Cardiac muscle cell (in vitro differentiated cells and primary cell): ENCODE measurements at regions not wholly inside any gene's neighbourhood (a gene's known extent, or its start where the extent isn't known, plus 50 kb on each side); places are given as distances from the start of the nearest gene placed in this dataset.
A peak's percentile ranks its signal among the peaks of the same experiment; 100 is the strongest.

Experiments used
- DNase-seq, 2 donors: peaks; one replicate each; pipeline versions ENCODE4 v3.0.0 to v3.0.0-alpha.2; 2010 to 2017; ENCODE audit warnings: low read depth in 1 of 2, low spot score in 1 of 2
- H3K27ac ChIP-seq: fragments of 200-600 bp; sonication (generic); 2 replicates; pipeline ENCODE4 v1.5.1; 2016
- H3K27me3 ChIP-seq: fragments of 200-600 bp; sonication (generic); 2 replicates; pipeline ENCODE4 v1.6.0; 2016; ENCODE audit warnings: control low read depth
- H3K36me3 ChIP-seq: fragments of 200-600 bp; sonication (generic); 2 replicates; pipeline ENCODE4 v1.5.1; 2016; ENCODE audit warnings: control low read depth
- H3K4me1 ChIP-seq: fragments of 200-600 bp; sonication (generic); 2 replicates; pipeline ENCODE4 v1.8.1; 2017; ENCODE audit warnings: low read depth, mild to moderate bottlenecking, mixed run types
- H3K4me3 ChIP-seq: fragments of 200-600 bp; sonication (generic); 2 replicates; pipeline ENCODE4 v1.5.1; 2016; ENCODE audit warnings: mild to moderate bottlenecking
- H3K9me3 ChIP-seq: fragments of 200-600 bp; sonication (generic); 2 replicates; pipeline ENCODE4 v1.5.1; 2017; ENCODE audit warnings: low read depth, mild to moderate bottlenecking, control low read depth
- TF ChIP-seq, protein P1 (sequence below): IDR thresholded peaks from 2 replicates; pipeline ENCODE4 v1.5.1; 2012; ENCODE audit warnings: low read depth, mild to moderate bottlenecking, low read length

DNA sequence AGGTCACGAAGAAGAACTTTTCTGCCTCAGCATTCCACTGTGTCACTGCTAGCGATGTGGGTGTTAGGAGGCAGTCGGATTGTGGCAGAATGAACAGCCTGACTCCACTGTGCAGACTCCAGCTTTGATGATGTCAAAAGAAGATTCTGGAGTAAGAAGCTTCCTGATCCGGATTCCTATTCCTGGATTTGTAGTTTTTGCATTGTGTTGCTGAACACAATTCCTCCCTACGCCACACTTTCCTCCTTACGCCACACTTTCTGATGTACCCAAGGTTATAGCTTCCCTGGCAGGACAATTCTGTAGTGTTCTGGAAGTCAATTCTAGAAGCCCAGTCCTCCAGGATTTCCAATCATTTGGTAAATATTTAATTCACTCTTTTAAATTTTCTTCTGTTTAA lies 665.2 kb upstream of the ADGRL2 start:
- no peaks in the 10 kb centered on the region for H3K4me1 ChIP-seq
- H3K4me3 ChIP-seq, result no peak overlapping the region
- H3K36me3 ChIP-seq, result no peaks in the 10 kb centered on the region
- H3K27ac ChIP-seq, result no peak overlapping the region
- H3K9me3 ChIP-seq, result no peaks in the 10 kb centered on the region
- H3K27me3 ChIP-seq, result no peaks in the 10 kb centered on the region
- DNase-seq, result no peak
- TF ChIP-seq, protein P1, sequence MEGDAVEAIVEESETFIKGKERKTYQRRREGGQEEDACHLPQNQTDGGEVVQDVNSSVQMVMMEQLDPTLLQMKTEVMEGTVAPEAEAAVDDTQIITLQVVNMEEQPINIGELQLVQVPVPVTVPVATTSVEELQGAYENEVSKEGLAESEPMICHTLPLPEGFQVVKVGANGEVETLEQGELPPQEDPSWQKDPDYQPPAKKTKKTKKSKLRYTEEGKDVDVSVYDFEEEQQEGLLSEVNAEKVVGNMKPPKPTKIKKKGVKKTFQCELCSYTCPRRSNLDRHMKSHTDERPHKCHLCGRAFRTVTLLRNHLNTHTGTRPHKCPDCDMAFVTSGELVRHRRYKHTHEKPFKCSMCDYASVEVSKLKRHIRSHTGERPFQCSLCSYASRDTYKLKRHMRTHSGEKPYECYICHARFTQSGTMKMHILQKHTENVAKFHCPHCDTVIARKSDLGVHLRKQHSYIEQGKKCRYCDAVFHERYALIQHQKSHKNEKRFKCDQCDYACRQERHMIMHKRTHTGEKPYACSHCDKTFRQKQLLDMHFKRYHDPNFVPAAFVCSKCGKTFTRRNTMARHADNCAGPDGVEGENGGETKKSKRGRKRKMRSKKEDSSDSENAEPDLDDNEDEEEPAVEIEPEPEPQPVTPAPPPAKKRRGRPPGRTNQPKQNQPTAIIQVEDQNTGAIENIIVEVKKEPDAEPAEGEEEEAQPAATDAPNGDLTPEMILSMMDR, result no peak

DNA sequence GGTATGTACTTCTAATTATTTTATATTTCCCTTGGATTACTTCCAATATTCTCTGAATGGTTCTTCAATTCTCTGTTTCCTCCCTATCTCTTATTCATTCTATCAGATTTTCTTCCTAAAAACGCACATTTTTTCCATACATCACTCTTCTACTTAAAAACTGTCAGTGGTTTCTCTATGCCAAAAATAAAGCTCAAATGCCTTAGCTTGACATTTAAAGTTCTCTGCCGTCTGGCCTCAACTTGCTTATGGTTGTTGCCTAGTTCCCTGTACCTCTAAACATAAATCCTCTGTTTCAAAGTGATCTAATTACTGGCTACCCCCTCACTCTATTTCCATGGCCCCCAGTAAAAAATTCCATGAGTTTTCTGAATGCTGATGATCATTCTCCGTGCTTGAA lies 671.0 kb upstream of the ADGRL2 start:
- Histone ChIP-seq H3K27me3 (no peaks in the 10 kb centered on the region), H3K4me3 (no peak overlapping the region), H3K36me3 (no peaks in the 10 kb centered on the region), H3K9me3 (no peaks in the 10 kb centered on the region), H3K4me1 (no peaks in the 10 kb centered on the region), H3K27ac (no peak overlapping the region)
- no peak for DNase-seq
- TF ChIP-seq, protein P1, result no peak

DNA sequence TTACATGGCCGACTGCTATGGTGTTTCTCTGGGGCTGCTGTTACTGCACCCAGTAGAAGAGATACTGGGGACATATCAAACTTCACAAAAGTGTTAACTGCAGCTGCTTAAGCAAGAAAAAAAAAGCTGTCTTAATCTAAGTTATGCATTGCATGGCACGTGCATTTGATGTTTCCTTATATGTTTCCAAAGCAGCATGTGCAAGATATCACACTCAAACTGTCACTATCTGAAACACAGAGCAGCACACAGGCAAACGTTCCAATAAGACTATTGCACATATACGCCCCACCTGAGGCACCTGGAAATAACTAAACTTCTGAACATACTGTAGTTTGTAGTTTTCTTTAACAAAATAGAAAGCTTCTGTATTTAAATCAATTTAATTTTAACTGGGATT lies 671.4 kb upstream of the ADGRL2 start:
- TF ChIP-seq, protein P1, result no peak
- DNase-seq, result peak in 1 of 2 donors; percentile 39
- no peaks in the 10 kb centered on the region for H3K36me3 ChIP-seq
- H3K9me3 ChIP-seq, result no peaks in the 10 kb centered on the region
- no peak overlapping the region for H3K4me3 ChIP-seq
- H3K4me1 ChIP-seq, result no peaks in the 10 kb centered on the region
- H3K27me3 ChIP-seq, result no peaks in the 10 kb centered on the region
- H3K27ac ChIP-seq, result no peak overlapping the region

DNA sequence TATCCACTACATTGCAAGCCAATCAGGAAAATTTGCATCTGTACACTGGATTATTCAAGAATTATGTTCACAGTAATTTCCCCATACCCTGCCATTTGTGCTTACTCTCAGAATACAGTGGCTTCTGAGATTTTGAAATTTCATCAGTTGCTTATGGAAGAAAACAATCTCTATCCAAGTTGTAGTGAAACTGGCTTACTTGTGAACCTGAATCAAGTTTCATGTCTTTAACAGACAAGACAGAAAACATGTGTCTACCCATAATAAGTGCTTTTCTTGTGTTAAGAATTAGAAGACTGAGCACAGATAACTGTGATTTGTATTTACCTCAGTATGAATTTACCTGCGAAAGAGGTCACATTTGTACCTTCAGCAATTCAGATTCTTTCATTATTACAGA lies 672.7 kb upstream of the ADGRL2 start:
- no peak for DNase-seq
- H3K27ac ChIP-seq, result no peak overlapping the region
- no peaks in the 10 kb centered on the region for H3K27me3 ChIP-seq
- no peaks in the 10 kb centered on the region for H3K9me3 ChIP-seq
- no peaks in the 10 kb centered on the region for H3K36me3 ChIP-seq
- H3K4me3 ChIP-seq, result no peak overlapping the region
- no peaks in the 10 kb centered on the region for H3K4me1 ChIP-seq
- TF ChIP-seq, protein P1, result no peak

DNA sequence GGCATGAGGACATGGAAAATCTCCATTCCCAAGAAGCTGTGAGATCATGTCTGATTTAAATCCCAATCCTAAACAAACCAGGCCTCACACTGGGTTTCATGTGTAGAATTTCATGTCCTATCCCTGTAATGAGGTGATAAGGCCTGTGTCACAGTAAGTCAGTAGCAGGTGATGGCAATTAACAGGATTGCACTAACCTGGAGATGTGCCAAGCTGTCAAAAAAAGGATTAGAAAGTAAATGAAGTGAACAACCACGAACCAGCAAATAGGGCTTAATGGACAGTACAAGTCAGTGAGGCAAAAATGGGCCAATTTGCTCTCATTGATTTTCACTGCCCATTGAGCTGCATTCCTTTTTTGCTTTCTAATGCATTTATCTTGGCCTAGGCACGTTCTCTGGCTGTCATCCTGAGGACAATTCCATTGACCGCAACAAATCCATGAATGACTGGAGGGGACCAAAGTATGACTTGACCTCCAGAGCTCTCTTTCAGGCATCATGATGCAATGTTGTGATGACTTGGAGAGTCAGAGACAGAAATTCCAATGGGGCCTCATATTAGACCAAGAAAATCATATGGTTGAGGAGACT lies 673.6 kb upstream of the ADGRL2 start:
- no peaks in the 10 kb centered on the region for H3K4me1 ChIP-seq
- no peaks in the 10 kb centered on the region for H3K9me3 ChIP-seq
- no peak overlapping the region for H3K27ac ChIP-seq
- no peak for DNase-seq
- H3K4me3 ChIP-seq, result no peak overlapping the region
- no peaks in the 10 kb centered on the region for H3K27me3 ChIP-seq
- TF ChIP-seq, protein P1, result no peak
- no peaks in the 10 kb centered on the region for H3K36me3 ChIP-seq

DNA sequence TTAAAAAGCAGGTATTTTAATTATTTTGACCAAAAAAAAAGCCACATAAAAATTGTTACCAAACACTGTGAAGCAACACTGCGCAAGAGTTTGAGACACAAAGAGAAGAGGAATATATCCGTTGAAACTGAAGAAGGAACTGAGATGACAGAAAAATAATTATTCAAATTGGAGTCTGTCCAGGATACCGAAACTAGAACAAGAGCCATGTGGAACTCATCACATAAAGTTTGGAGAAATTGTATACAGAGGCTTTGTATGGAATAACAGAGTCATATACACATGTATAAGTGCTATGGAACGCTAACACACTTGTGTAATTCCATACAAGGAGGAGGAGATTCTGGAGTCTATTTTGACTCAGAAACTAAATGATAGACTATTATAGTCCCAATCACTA lies 675.1 kb upstream of the ADGRL2 start:
- Histone ChIP-seq H3K36me3 (no peaks in the 10 kb centered on the region), H3K27ac (no peak overlapping the region), H3K9me3 (no peaks in the 10 kb centered on the region), H3K4me3 (no peak overlapping the region), H3K27me3 (no peaks in the 10 kb centered on the region), H3K4me1 (no peaks in the 10 kb centered on the region)
- no peak for DNase-seq
- TF ChIP-seq, protein P1, result no peak
